ENCODE measurements at regions not wholly inside any gene's neighbourhood (a gene's known extent, or its start where the extent isn't known, plus 50 kb on each side); places are given as distances from the start of the nearest gene placed in this dataset.

GRCh38 chr6:79801362-79801761 is 146.0 kb downstream of the ELOVL4 start:
- Histone ChIP-seq H3K4me1 (ENCODE audit: insufficient read depth, poor library complexity, severe bottlenecking) (no peaks in the 10 kb centered on the region), H3K9me3 (ENCODE audit: severe bottlenecking) (no peaks in the 10 kb centered on the region), H3K4me3 (ENCODE audit: severe bottlenecking) (no peak overlapping the region), H3K27ac (ENCODE audit: poor library complexity, severe bottlenecking) (no peak overlapping the region), H3K27me3 (ENCODE audit: insufficient read depth, poor library complexity, severe bottlenecking) (no peaks in the 10 kb centered on the region), H3K36me3 (ENCODE audit: low read depth) (no peaks in the 10 kb centered on the region)
- DNase-seq (ENCODE audit: low spot score) (no peak), ATAC-seq (ENCODE audit: low read depth) (no peak)
- no peak for TF ChIP-seq CTCF (IDR thresholded peaks at IDR 0.05; ENCODE audit: poor library complexity, severe bottlenecking)

GRCh38 chr6:79798841-79799240 is 148.5 kb downstream of the ELOVL4 start:
- Histone ChIP-seq H3K36me3 (ENCODE audit: low read depth) (no peaks in the 10 kb centered on the region), H3K4me1 (ENCODE audit: insufficient read depth, poor library complexity, severe bottlenecking) (no peaks in the 10 kb centered on the region), H3K27ac (ENCODE audit: poor library complexity, severe bottlenecking) (no peak overlapping the region), H3K4me3 (ENCODE audit: severe bottlenecking) (no peak overlapping the region), H3K9me3 (ENCODE audit: severe bottlenecking) (no peaks in the 10 kb centered on the region), H3K27me3 (ENCODE audit: insufficient read depth, poor library complexity, severe bottlenecking) (no peaks in the 10 kb centered on the region)
- DNase-seq (ENCODE audit: low spot score) (no peak), ATAC-seq (ENCODE audit: low read depth) (no peak)
- no peak for TF ChIP-seq CTCF (IDR thresholded peaks at IDR 0.05; ENCODE audit: poor library complexity, severe bottlenecking)

DNA sequence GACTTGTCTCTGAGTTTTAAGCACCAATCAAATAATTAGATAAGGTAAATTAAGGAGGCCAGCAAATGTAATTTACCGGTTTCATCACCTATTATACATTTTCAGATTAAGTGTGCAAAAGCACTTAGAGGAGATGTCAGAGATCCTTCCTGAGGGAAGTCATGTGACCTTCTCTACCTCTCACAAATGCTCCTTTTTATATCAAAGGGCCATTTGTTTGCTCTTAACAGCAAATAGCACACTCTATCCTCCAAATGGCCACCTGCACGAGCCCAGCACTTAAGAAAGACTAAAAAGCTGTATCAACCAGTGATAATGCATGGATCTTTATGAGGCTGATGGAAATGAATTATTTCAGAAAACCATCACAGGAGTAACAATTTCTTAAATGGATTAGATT is 149.4 kb downstream of the ELOVL4 start:
- H3K27ac ChIP-seq (ENCODE audit: poor library complexity, severe bottlenecking), result no peak overlapping the region
- no peak overlapping the region for H3K4me3 ChIP-seq (ENCODE audit: severe bottlenecking)
- ATAC-seq (ENCODE audit: low read depth) (no peak), DNase-seq (ENCODE audit: low spot score) (no peak)
- no peaks in the 10 kb centered on the region for H3K36me3 ChIP-seq (ENCODE audit: low read depth)
- no peak for TF ChIP-seq CTCF (IDR thresholded peaks at IDR 0.05; ENCODE audit: poor library complexity, severe bottlenecking)
- H3K9me3 ChIP-seq (ENCODE audit: severe bottlenecking), result no peaks in the 10 kb centered on the region
- no peaks in the 10 kb centered on the region for H3K27me3 ChIP-seq (ENCODE audit: insufficient read depth, poor library complexity, severe bottlenecking)
- no peaks in the 10 kb centered on the region for H3K4me1 ChIP-seq (ENCODE audit: insufficient read depth, poor library complexity, severe bottlenecking)

DNA sequence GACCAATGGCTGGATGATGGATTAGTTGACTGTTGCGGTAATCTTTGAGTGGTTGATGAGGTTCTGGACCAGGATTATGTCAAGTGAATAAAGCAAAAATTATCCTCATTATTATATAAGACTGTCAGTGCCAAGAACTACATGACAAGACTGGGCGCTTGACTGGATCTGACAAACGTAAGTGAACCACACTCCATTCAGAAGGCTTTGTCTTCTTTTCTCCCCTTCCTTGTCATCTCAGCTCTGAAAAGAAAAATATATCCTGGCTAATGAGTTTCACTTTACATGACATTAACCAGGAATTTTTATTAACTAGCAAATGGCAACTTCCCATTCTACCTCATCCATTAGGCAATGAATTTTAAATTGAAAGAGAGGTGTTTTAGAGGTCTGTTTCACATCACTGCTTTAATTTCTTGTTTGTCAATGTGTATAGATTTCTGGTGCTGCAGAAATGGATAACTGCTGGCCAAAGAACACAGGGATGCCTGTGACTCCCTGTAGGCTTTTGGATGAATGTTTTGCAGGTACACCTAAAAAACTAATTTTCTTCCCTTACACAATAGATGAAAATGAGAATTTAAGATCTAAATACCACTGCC is 150.1 kb downstream of the ELOVL4 start:
- Histone ChIP-seq H3K27me3 (ENCODE audit: insufficient read depth, poor library complexity, severe bottlenecking) (no peaks in the 10 kb centered on the region), H3K4me3 (ENCODE audit: severe bottlenecking) (no peak overlapping the region), H3K9me3 (ENCODE audit: severe bottlenecking) (no peaks in the 10 kb centered on the region), H3K36me3 (ENCODE audit: low read depth) (no peaks in the 10 kb centered on the region), H3K4me1 (ENCODE audit: insufficient read depth, poor library complexity, severe bottlenecking) (no peaks in the 10 kb centered on the region), H3K27ac (ENCODE audit: poor library complexity, severe bottlenecking) (no peak overlapping the region)
- ATAC-seq (ENCODE audit: low read depth) (no peak), DNase-seq (ENCODE audit: low spot score) (no peak)
- no peak for TF ChIP-seq CTCF (IDR thresholded peaks at IDR 0.05; ENCODE audit: poor library complexity, severe bottlenecking)

- Histone ChIP-seq H3K9me3 (ENCODE audit: severe bottlenecking) (no peaks in the 10 kb centered on the region), H3K36me3 (ENCODE audit: low read depth) (no peaks in the 10 kb centered on the region), H3K27me3 (ENCODE audit: insufficient read depth, poor library complexity, severe bottlenecking) (no peaks in the 10 kb centered on the region), H3K27ac (ENCODE audit: poor library complexity, severe bottlenecking) (no peak overlapping the region), H3K4me1 (ENCODE audit: insufficient read depth, poor library complexity, severe bottlenecking) (no peaks in the 10 kb centered on the region), H3K4me3 (ENCODE audit: severe bottlenecking) (no peak overlapping the region)
- no peak for ATAC-seq (ENCODE audit: low read depth)
- no peak for TF ChIP-seq CTCF (IDR thresholded peaks at IDR 0.05; ENCODE audit: poor library complexity, severe bottlenecking)
- no peak for DNase-seq (ENCODE audit: low spot score)
Measured at GRCh38 chr6:79796197-79796596, 151.2 kb downstream of the ELOVL4 start.
